ENCODE measurements at regions not wholly inside any gene's neighbourhood (a gene's known extent, or its start where the extent isn't known, plus 50 kb on each side); places are given as distances from the start of the nearest gene placed in this dataset.

- H3K27me3 Mint-ChIP-seq, result peaks cover 42 to 81% of the 10 kb centered on the region in 2 donors
- H3K4me1 Mint-ChIP-seq (ENCODE audit: low read depth in 2 of 2), result no peaks in the 10 kb centered on the region
- no peak overlapping the region for H3K27ac Mint-ChIP-seq
- ATAC-seq, result no peak
- no peak overlapping the region for H3K4me3 Mint-ChIP-seq
- peaks cover 16% of the 10 kb centered on the region for H3K36me3 Mint-ChIP-seq
- peaks cover 2% of the 10 kb centered on the region for H3K9me3 Mint-ChIP-seq
- no peak for DNase-seq (ENCODE audit: low spot score)
Observed at GRCh38 chr15:101590785-101591184, 61.4 kb downstream of the TM2D3 start.

- DNase-seq (ENCODE audit: low spot score), result no peak
- Mint-ChIP-seq H3K36me3 (no peaks in the 10 kb centered on the region), H3K9me3 (no peaks in the 10 kb centered on the region), H3K27me3 (peaks cover 30 to 76% of the 10 kb centered on the region in 2 donors), H3K27ac (no peak overlapping the region), H3K4me3 (no peak overlapping the region), H3K4me1 (ENCODE audit: low read depth in 2 of 2) (peaks cover 0 to 5% of the 10 kb centered on the region in 2 donors)
- ATAC-seq, result no peak
Observed at GRCh38 chr15:101583284-101583683, 68.9 kb downstream of the TM2D3 start.

- H3K27ac Mint-ChIP-seq, result no peak overlapping the region
- peaks cover 32 to 65% of the 10 kb centered on the region in 2 donors for H3K27me3 Mint-ChIP-seq
- peaks cover 0 to 5% of the 10 kb centered on the region in 2 donors for H3K4me1 Mint-ChIP-seq (ENCODE audit: low read depth in 2 of 2)
- DNase-seq (ENCODE audit: low spot score), result no peak
- no peak for ATAC-seq
- H3K36me3 Mint-ChIP-seq, result no peaks in the 10 kb centered on the region
- H3K4me3 Mint-ChIP-seq, result no peak overlapping the region
- H3K9me3 Mint-ChIP-seq, result no peaks in the 10 kb centered on the region
Observed at GRCh38 chr15:101580431-101580830, 71.8 kb downstream of the TM2D3 start.

- H3K4me1 Mint-ChIP-seq (ENCODE audit: low read depth in 2 of 2), result peaks cover 0 to 5% of the 10 kb centered on the region in 2 donors
- ATAC-seq, result no peak
- H3K4me3 Mint-ChIP-seq, result no peak overlapping the region
- no peak for DNase-seq (ENCODE audit: low spot score)
- no peaks in the 10 kb centered on the region for H3K9me3 Mint-ChIP-seq
- no peak overlapping the region for H3K27ac Mint-ChIP-seq
- peaks cover 35 to 59% of the 10 kb centered on the region in 2 donors for H3K27me3 Mint-ChIP-seq
- H3K36me3 Mint-ChIP-seq, result no peaks in the 10 kb centered on the region
Observed at GRCh38 chr15:101579631-101580163, 72.5 kb downstream of the TM2D3 start.

- Mint-ChIP-seq H3K36me3 (no peaks in the 10 kb centered on the region), H3K27me3 (peaks cover 35 to 56% of the 10 kb centered on the region in 2 donors), H3K4me1 (ENCODE audit: low read depth in 2 of 2) (peaks cover 0 to 5% of the 10 kb centered on the region in 2 donors), H3K27ac (no peak overlapping the region), H3K9me3 (no peaks in the 10 kb centered on the region), H3K4me3 (no peak overlapping the region)
- no peak for DNase-seq (ENCODE audit: low spot score)
- peak; percentile 38 to 66 for ATAC-seq
Observed at GRCh38 chr15:101578443-101578894, 73.7 kb downstream of the TM2D3 start.

- Mint-ChIP-seq H3K9me3 (no peaks in the 10 kb centered on the region), H3K36me3 (no peaks in the 10 kb centered on the region), H3K27me3 (peaks cover 32 to 43% of the 10 kb centered on the region in 2 donors), H3K27ac (no peak overlapping the region), H3K4me3 (no peak overlapping the region), H3K4me1 (ENCODE audit: low read depth in 2 of 2) (peaks cover 0 to 4% of the 10 kb centered on the region in 2 donors)
- DNase-seq (ENCODE audit: low spot score) (no peak), ATAC-seq (no peak)
Observed at GRCh38 chr15:101573951-101574350, 78.2 kb downstream of the TM2D3 start.

- H3K9me3 Mint-ChIP-seq, result no peaks in the 10 kb centered on the region
- DNase-seq (ENCODE audit: low spot score), result no peak
- H3K27me3 Mint-ChIP-seq, result peaks cover 24 to 42% of the 10 kb centered on the region in 2 donors
- ATAC-seq, result no peak
- no peak overlapping the region for H3K27ac Mint-ChIP-seq
- H3K4me1 Mint-ChIP-seq (ENCODE audit: low read depth in 2 of 2), result no peaks in the 10 kb centered on the region
- no peaks in the 10 kb centered on the region for H3K36me3 Mint-ChIP-seq
- H3K4me3 Mint-ChIP-seq, result no peak overlapping the region
Observed at GRCh38 chr15:101570241-101570640, 80.7 kb upstream of the PCSK6 start.

GRCh38 chr15:101568821-101569555 lies 79.5 kb upstream of the PCSK6 start:
- ATAC-seq, result no peak
- no peaks in the 10 kb centered on the region for H3K9me3 Mint-ChIP-seq
- DNase-seq (ENCODE audit: low spot score), result no peak
- H3K27ac Mint-ChIP-seq, result no peak overlapping the region
- H3K4me3 Mint-ChIP-seq, result no peak overlapping the region
- peaks cover 22 to 42% of the 10 kb centered on the region in 2 donors for H3K27me3 Mint-ChIP-seq
- no peaks in the 10 kb centered on the region for H3K4me1 Mint-ChIP-seq (ENCODE audit: low read depth in 2 of 2)
- no peaks in the 10 kb centered on the region for H3K36me3 Mint-ChIP-seq

- Mint-ChIP-seq H3K9me3 (no peaks in the 10 kb centered on the region), H3K36me3 (no peaks in the 10 kb centered on the region), H3K4me1 (ENCODE audit: low read depth in 2 of 2) (no peaks in the 10 kb centered on the region), H3K27ac (no peak overlapping the region), H3K4me3 (no peak overlapping the region), H3K27me3 (peaks cover 17 to 36% of the 10 kb centered on the region in 2 donors)
- ATAC-seq, result no peak
- DNase-seq (ENCODE audit: low spot score), result no peak
Observed at GRCh38 chr15:101568309-101568708, 78.8 kb upstream of the PCSK6 start.

GRCh38 chr15:101566748-101567488 lies 77.4 kb upstream of the PCSK6 start:
- Mint-ChIP-seq H3K9me3 (no peaks in the 10 kb centered on the region), H3K36me3 (no peaks in the 10 kb centered on the region), H3K27me3 (peaks cover 13 to 29% of the 10 kb centered on the region in 2 donors), H3K27ac (no peak overlapping the region), H3K4me1 (ENCODE audit: low read depth in 2 of 2) (no peaks in the 10 kb centered on the region), H3K4me3 (no peak overlapping the region)
- ATAC-seq, result no peak
- no peak for DNase-seq (ENCODE audit: low spot score)

GRCh38 chr15:101565377-101565776 lies 75.9 kb upstream of the PCSK6 start:
- Mint-ChIP-seq H3K4me3 (no peak overlapping the region), H3K36me3 (no peaks in the 10 kb centered on the region), H3K4me1 (ENCODE audit: low read depth in 2 of 2) (no peaks in the 10 kb centered on the region), H3K9me3 (no peaks in the 10 kb centered on the region), H3K27ac (no peak overlapping the region), H3K27me3 (peaks cover 15 to 29% of the 10 kb centered on the region in 2 donors)
- ATAC-seq, result peak; percentile 31 to 53
- no peak for DNase-seq (ENCODE audit: low spot score)

GRCh38 chr15:101563176-101563796 lies 73.8 kb upstream of the PCSK6 start:
- H3K4me3 Mint-ChIP-seq, result no peak overlapping the region
- H3K36me3 Mint-ChIP-seq, result no peaks in the 10 kb centered on the region
- no peak overlapping the region for H3K27ac Mint-ChIP-seq
- no peaks in the 10 kb centered on the region for H3K9me3 Mint-ChIP-seq
- ATAC-seq (no peak), DNase-seq (ENCODE audit: low spot score) (no peak)
- peaks cover 20 to 36% of the 10 kb centered on the region in 2 donors for H3K27me3 Mint-ChIP-seq
- no peaks in the 10 kb centered on the region for H3K4me1 Mint-ChIP-seq (ENCODE audit: low read depth in 2 of 2)

GRCh38 chr15:101562428-101563059 lies 73.0 kb upstream of the PCSK6 start:
- H3K27me3 Mint-ChIP-seq, result peaks cover 20 to 39% of the 10 kb centered on the region in 2 donors
- DNase-seq (ENCODE audit: low spot score), result no peak
- no peak overlapping the region for H3K27ac Mint-ChIP-seq
- no peak overlapping the region for H3K4me3 Mint-ChIP-seq
- H3K4me1 Mint-ChIP-seq (ENCODE audit: low read depth in 2 of 2), result no peaks in the 10 kb centered on the region
- no peaks in the 10 kb centered on the region for H3K9me3 Mint-ChIP-seq
- no peaks in the 10 kb centered on the region for H3K36me3 Mint-ChIP-seq
- no peak for ATAC-seq

Data from natural killer cell treated with Interleukin-12 subunit alpha and Interleukin-12 subunit beta and Interleukin-15 and Interleukin-18, amount 100 ng/mL, for 72 hours (primary cell).